PC-9 (cell line): ENCODE measurements at regions not wholly inside any gene's neighbourhood (a gene's known extent, or its start where the extent isn't known, plus 50 kb on each side); places are given as distances from the start of the nearest gene placed in this dataset.

Source experiments
- BruUV-seq: library from RNA; stranded (reverse); fragments of 400-500 nt; replicated peaks from 2 replicates; lab custom pipeline; 2021; lab: Mats Ljungman, UMichigan
- CTCF ChIA-PET: fragments of 300-600 bp; sonication (Branson Sonifier 250); formaldehyde crosslinking; loops from one replicate; lab custom pipeline; 2022; ENCODE audit warnings: antibody characterized with exemption; lab: Charles Lee
- POLR2A ChIA-PET: fragments of 300-600 bp; sonication (Branson Sonifier 250); formaldehyde crosslinking; loops from one replicate; lab custom pipeline; 2022; ENCODE audit warnings: antibody characterized with exemption; ENCODE audit not compliant: unreplicated experiment; lab: Charles Lee
- DNase-seq, 2 experiments: peaks; one replicate each; pipeline versions ENCODE4 v3.0.0 to v3.0.0-alpha.2; 2015 to 2022; ENCODE audit warnings: mixed read lengths in 1 of 2
- H2AFZ ChIP-seq: fragments of 200-600 bp; sonication (generic); 2 replicates; pipeline ENCODE4 v1.8.1; 2017; ENCODE audit warnings: antibody characterized with exemption
- H3F3A ChIP-seq: fragments of 200-600 bp; sonication (generic); 2 replicates; pipeline ENCODE4 v1.8.1; 2017; ENCODE audit warnings: antibody characterized with exemption, mild to moderate bottlenecking, low read depth; ENCODE audit not compliant: insufficient read depth
- H3K27ac ChIP-seq: fragments of 200-600 bp; sonication (generic); 2 replicates; pipeline ENCODE4 v1.6.1; 2016; ENCODE audit warnings: mixed run types
- H3K27me3 ChIP-seq: fragments of 200-600 bp; sonication (generic); 2 replicates; pipeline ENCODE4 v1.6.1; 2016; ENCODE audit warnings: low read depth, mixed run types; ENCODE audit not compliant: insufficient read depth
- H3K36me3 ChIP-seq: fragments of 200-600 bp; sonication (generic); 2 replicates; pipeline ENCODE4 v1.6.1; 2016; ENCODE audit warnings: low read depth, mixed run types
- H3K4me1 ChIP-seq: fragments of 200-600 bp; sonication (generic); replicated peaks from 2 replicates; pipeline ENCODE4 v1.6.1; 2016; ENCODE audit warnings: mixed run types; ENCODE audit not compliant: insufficient read depth
- H3K4me2 ChIP-seq: fragments of 200-600 bp; sonication (generic); 2 replicates; pipeline ENCODE4 v1.6.1; 2017; ENCODE audit warnings: mixed run types
- H3K4me3 ChIP-seq: fragments of 200-600 bp; sonication (generic); 2 replicates; pipeline ENCODE4 v1.6.1; 2016; ENCODE audit warnings: mixed run types
- H3K79me2 ChIP-seq: fragments of 200-600 bp; sonication (generic); 2 replicates; pipeline ENCODE4 v1.6.1; 2017; ENCODE audit warnings: low read depth, mixed run types
- H3K9me2 ChIP-seq: fragments of 200-600 bp; sonication (generic); 2 replicates; pipeline ENCODE4 v1.8.1; 2017; ENCODE audit warnings: mild to moderate bottlenecking; ENCODE audit not compliant: insufficient read depth
- H3K9me3 ChIP-seq: fragments of 200-600 bp; sonication (generic); 2 replicates; pipeline ENCODE4 v1.8.1; 2016; ENCODE audit warnings: low read depth; ENCODE audit not compliant: insufficient read depth
- H4K20me1 ChIP-seq: fragments of 200-600 bp; sonication (generic); 2 replicates; pipeline ENCODE4 v1.8.1; 2017; ENCODE audit not compliant: insufficient read depth
- CTCF ChIP-seq: fragments of 200-600 bp; sonication (generic); conservative IDR thresholded peaks from 2 replicates; pipeline ENCODE4 v1.6.1; 2017; ENCODE audit warnings: mixed run types, antibody characterized with exemption, mild to moderate bottlenecking, moderate library complexity
- EZH2 ChIP-seq: fragments of 200-600 bp; sonication (generic); IDR thresholded peaks from 2 replicates; pipeline ENCODE4 v1.8.0; 2017; ENCODE audit warnings: antibody characterized with exemption, low read depth
- intact Hi-C: fragments of 100-400 bp; cut with micrococcal nuclease; formaldehyde crosslinking; loops from one replicate; pipeline ENCODE4 v1.10.0; 2022; ENCODE audit not compliant: unreplicated experiment

- Histone ChIP-seq H3K4me3 (no peak overlapping the region), H2AFZ (no peak overlapping the region), H3K9me3 (no peaks in the 10 kb centered on the region), H3K4me2 (no peak overlapping the region), H4K20me1 (no peaks in the 10 kb centered on the region), H3F3A (no peaks in the 10 kb centered on the region), H3K79me2 (no peaks in the 10 kb centered on the region), H3K27ac (no peak overlapping the region), H3K4me1 (no peaks in the 10 kb centered on the region), H3K27me3 (no peaks in the 10 kb centered on the region), H3K9me2 (no peaks in the 10 kb centered on the region), H3K36me3 (no peaks in the 10 kb centered on the region)
- BruUV-seq: no TSS peak
- DNase-seq: no peak
- POLR2A ChIA-PET: no interaction called here
- intact Hi-C loops: no loop called here
- TF ChIP-seq CTCF (no peak), EZH2 (no peak)
- CTCF ChIA-PET: no interaction called here
These were observed 119.4 kb upstream of the MEOX2 start for GRCh38 chr7:15805891-15806290.

- POLR2A ChIA-PET: no interaction called here
- BruUV-seq: no TSS peak
- Histone ChIP-seq H3K4me2 (no peak overlapping the region), H3K4me1 (no peaks in the 10 kb centered on the region), H2AFZ (no peak overlapping the region), H3F3A (no peaks in the 10 kb centered on the region), H3K27ac (no peak overlapping the region), H3K4me3 (no peak overlapping the region), H3K36me3 (no peaks in the 10 kb centered on the region), H3K9me3 (no peaks in the 10 kb centered on the region), H3K9me2 (no peaks in the 10 kb centered on the region), H4K20me1 (no peaks in the 10 kb centered on the region), H3K27me3 (no peaks in the 10 kb centered on the region), H3K79me2 (no peaks in the 10 kb centered on the region)
- intact Hi-C loops: no loop called here
- CTCF ChIA-PET: no interaction called here
- DNase-seq: no peak
- TF ChIP-seq CTCF (no peak), EZH2 (no peak)
These were observed 115.9 kb upstream of the MEOX2 start for GRCh38 chr7:15802425-15802824.

GRCh38 chr7:15801551-15801950 lies 115.1 kb upstream of the MEOX2 start:
- intact Hi-C loops: no loop called here
- Histone ChIP-seq H3K36me3 (no peaks in the 10 kb centered on the region), H3K9me3 (no peaks in the 10 kb centered on the region), H3K9me2 (no peaks in the 10 kb centered on the region), H3K27ac (no peak overlapping the region), H3K27me3 (no peaks in the 10 kb centered on the region), H2AFZ (no peak overlapping the region), H3F3A (no peaks in the 10 kb centered on the region), H3K4me2 (no peak overlapping the region), H4K20me1 (no peaks in the 10 kb centered on the region), H3K4me3 (no peak overlapping the region), H3K4me1 (no peaks in the 10 kb centered on the region), H3K79me2 (no peaks in the 10 kb centered on the region)
- no peak for TF ChIP-seq CTCF
- TF ChIP-seq EZH2: no peak
- POLR2A ChIA-PET: no interaction called here
- DNase-seq: no peak
- BruUV-seq: no TSS peak
- CTCF ChIA-PET: no interaction called here
